K562 (cell line): ENCODE measurements at regions not wholly inside any gene's neighbourhood (a gene's known extent, or its start where the extent isn't known, plus 50 kb on each side); places are given as distances from the start of the nearest gene placed in this dataset.

Source experiments
- ATAC-seq: fragments of 200-7000 bp; cut with Tn5 transposase; 3 replicates; pipeline ENCODE4 v1.9.1; 2020; ENCODE audit warnings: moderate library complexity
- BruUV-seq: library from RNA; stranded (reverse); fragments of 400-500 nt; replicated peaks from 2 replicates; lab custom pipeline; 2021; lab: Mats Ljungman, UMichigan
- CTCF ChIA-PET: fragments of 300-600 bp; formaldehyde crosslinking; extraction: SDS; loops from one replicate; lab custom pipeline; 2021; ENCODE audit warnings: low intra/inter-chr PET ratio; lab: Yijun Ruan, JAX
- POLR2A ChIA-PET: fragments of 300-600, 350-650 bp; sonication (Branson Sonifier 250); formaldehyde crosslinking; extraction: SDS; loops from one replicate; lab custom pipeline; 2021; ENCODE audit warnings: antibody characterized with exemption, inconsistent platforms; lab: Yijun Ruan, JAX
- DNase-seq, 4 experiments: peaks; one replicate each; pipeline versions ENCODE4 v3.0.0 to v3.0.0-alpha.2; 2011 to 2018; ENCODE audit warnings: low spot score in 3 of 4, mixed read lengths in 3 of 4; ENCODE audit errors: extremely low read depth in 1 of 4
- FAIRE-seq: peaks from 2 replicates; lab custom pipeline; 2011; peaks lifted over from hg19 to GRCh38; lab: Jason Lieb, UNC
- H2AFZ ChIP-seq: 2 replicates; pipeline ENCODE4 v1.6.0; 2011; ENCODE audit warnings: low read depth, low read length, control low read depth, inconsistent platforms
- H3K27ac ChIP-seq: fragments of 200-600 bp; 3 replicates; pipeline ENCODE4 v1.8.0; 2011; ENCODE audit warnings: low read depth, mild to moderate bottlenecking, control low read depth, inconsistent platforms, low read length, moderate library complexity, mixed read lengths; ENCODE audit errors: extremely low read depth
- H3K27me3 ChIP-seq, 2 experiments: fragments of 300-600 bp in 1 of 2; 2 replicates in 1 of 2; 3 replicates in 1 of 2; pipeline versions ENCODE4 v1.6.0 to v1.8.0; 2011; ENCODE audit warnings: inconsistent platforms in 2 of 2, low read length in 2 of 2, mild to moderate bottlenecking in 1 of 2, mixed read lengths in 1 of 2, moderate library complexity in 1 of 2; ENCODE audit not compliant: control insufficient read depth in 2 of 2, insufficient read depth in 2 of 2
- H3K36me3 ChIP-seq: fragments of 300-600 bp; 3 replicates; pipeline ENCODE4 v1.8.0; 2011; ENCODE audit warnings: mild to moderate bottlenecking, low read length, inconsistent platforms; ENCODE audit not compliant: control insufficient read depth, insufficient read depth
- H3K4me1 ChIP-seq, 2 experiments: fragments of 200-600 bp in 1 of 2; replicated peaks in 1 of 2; 2 replicates in 1 of 2; 3 replicates in 1 of 2; pipeline versions ENCODE4 v1.5.1 to v1.8.0; 2011; ENCODE audit warnings: inconsistent platforms in 2 of 2, low read length in 2 of 2, mild to moderate bottlenecking in 1 of 2, mixed read lengths in 1 of 2, moderate library complexity in 1 of 2; ENCODE audit not compliant: control insufficient read depth in 2 of 2, insufficient read depth in 2 of 2
- H3K4me2 ChIP-seq: 2 replicates; pipeline ENCODE4 v1.6.1; 2011; ENCODE audit warnings: low read length, control low read depth, inconsistent platforms, mixed read lengths; ENCODE audit not compliant: insufficient read depth
- H3K4me3 ChIP-seq: fragments of 200-600 bp; sonication (generic), shearing (Covaris generic); 2 replicates; pipeline ENCODE4 v1.5.1; 2016; ENCODE audit warnings: control low read depth, inconsistent platforms
- H3K79me2 ChIP-seq: fragments of 200-600 bp; 3 replicates; pipeline ENCODE4 v1.8.0; 2011; ENCODE audit warnings: low read length, inconsistent platforms; ENCODE audit not compliant: control insufficient read depth, insufficient read depth
- H3K9ac ChIP-seq, 2 experiments: 2 replicates each; pipeline versions ENCODE4 v1.6.0 to v1.6.1; 2011; ENCODE audit warnings: low read depth in 2 of 2, low read length in 2 of 2, control low read depth in 1 of 2, inconsistent platforms in 1 of 2, mild to moderate bottlenecking in 1 of 2, mixed read lengths in 1 of 2; ENCODE audit not compliant: insufficient read depth in 1 of 2
- H3K9me1 ChIP-seq: one replicate; pipeline ENCODE4 v1.6.0; 2011; ENCODE audit warnings: inconsistent platforms, mild to moderate bottlenecking, low read length, moderate library complexity; ENCODE audit not compliant: control insufficient read depth, insufficient read depth
- H3K9me3 ChIP-seq: replicated peaks from 2 replicates; pipeline ENCODE4 v1.5.1; 2011; ENCODE audit warnings: low read depth, low read length, inconsistent platforms; ENCODE audit not compliant: control insufficient read depth, insufficient read depth
- H4K20me1 ChIP-seq: replicated peaks from 2 replicates; pipeline ENCODE4 v1.6.1; 2011; ENCODE audit warnings: low read length, inconsistent platforms, mixed read lengths; ENCODE audit not compliant: control insufficient read depth, insufficient read depth
- CREB3 ChIP-seq: fragments of 450-650 bp; conservative IDR thresholded peaks from 2 replicates; pipeline ENCODE4 v1.6.1; 2016; ENCODE audit warnings: missing genetic modification characterization, low read depth, mild to moderate bottlenecking, missing compliant biosample characterization, moderate library complexity
- NUFIP1 ChIP-seq: fragments of 450-650 bp; IDR thresholded peaks from 2 replicates; pipeline ENCODE4 v1.6.1; 2018; ENCODE audit not compliant: partially characterized antibody
- SREBF1 ChIP-seq: fragments of 150-350 bp; IDR thresholded peaks from 2 replicates; pipeline ENCODE4 v1.6.1; 2014; ENCODE audit warnings: antibody characterized with exemption, low read depth, low read length, borderline replicate concordance
- ZBTB9 ChIP-seq: fragments of 450-650 bp; formaldehyde crosslinking; IDR thresholded peaks from 2 replicates; pipeline ENCODE4 v1.4.0; 2020; ENCODE audit warnings: mild to moderate bottlenecking, moderate library complexity
- ZNF12 ChIP-seq: sonication (generic); formaldehyde crosslinking; IDR thresholded peaks from 2 replicates; pipeline ENCODE4 v1.4.0; 2020; ENCODE audit warnings: mild to moderate bottlenecking, missing genetic modification reagents
- ZNF140 ChIP-seq: fragments of 250-450 bp; sonication (Bioruptor Pico); IDR thresholded peaks from 2 replicates; pipeline ENCODE4 v1.8.0; 2021; ENCODE audit warnings: moderate library complexity, mild to moderate bottlenecking, inconsistent platforms
- ZNF518B ChIP-seq: fragments of 250-450 bp; sonication (Bioruptor Pico); IDR thresholded peaks from 2 replicates; pipeline ENCODE4 v1.5.0; 2021; ENCODE audit warnings: mild to moderate bottlenecking, moderate library complexity
- WGBS: fragments of 100-300 bp; shearing (Covaris generic); methylation state at CpG from one replicate; pipeline ENCODE4 v1.1.6; 2016; ENCODE audit warnings: low coverage, mixed read lengths; ENCODE audit not compliant: insufficient coverage; ENCODE audit errors: missing lambda C conversion rate; 5-methylcytosine and 5-hydroxymethylcytosine counted together
- in situ Hi-C: fragments of 300-500 bp; cut with MboI; formaldehyde crosslinking; loops from 4 replicates; pipeline ENCODE4 v1.15.0; 2018; ENCODE audit warnings: inconsistent platforms, mixed read lengths
- intact Hi-C: fragments of 100-400 bp; cut with micrococcal nuclease; formaldehyde crosslinking; loops from 2 replicates; pipeline ENCODE4 v1.14.2; 2022

GRCh38 chr3:34323517-34323916 lies 525.1 kb downstream of the PDCD6IP start:
- DNase-seq (no peak), ATAC-seq (no peak), FAIRE-seq (no peak)
- ChIA-PET CTCF (no interaction called here), POLR2A (no interaction called here)
- no peaks in the 10 kb centered on the region for H3K27me3 ChIP-seq
- H3K9ac ChIP-seq: no peak overlapping the region
- H2AFZ ChIP-seq: no peak overlapping the region
- WGBS: 0% methylated on average over 2 of the region's 2 CpGs
- intact Hi-C loops: no loop called here
- no peaks in the 10 kb centered on the region for H4K20me1 ChIP-seq
- no peaks in the 10 kb centered on the region for H3K36me3 ChIP-seq
- no peaks in the 10 kb centered on the region for H3K4me1 ChIP-seq
- H3K27ac ChIP-seq: no peak overlapping the region
- TF ChIP-seq CREB3 (tag) (no peak), ZBTB9 (no peak), ZNF140 (no peak)
- no peak overlapping the region for H3K4me2 ChIP-seq
- no peak overlapping the region for H3K4me3 ChIP-seq
- no TSS peak for BruUV-seq
- no peaks in the 10 kb centered on the region for H3K79me2 ChIP-seq
- H3K9me3 ChIP-seq: no peaks in the 10 kb centered on the region
- no peaks in the 10 kb centered on the region for H3K9me1 ChIP-seq
- in situ Hi-C loops: no loop called here

GRCh38 chr3:34346656-34347055 lies 548.2 kb downstream of the PDCD6IP start:
- H3K4me2 ChIP-seq: no peak overlapping the region
- POLR2A ChIA-PET: no interaction called here
- no peak overlapping the region for H3K9ac ChIP-seq
- H4K20me1 ChIP-seq: no peaks in the 10 kb centered on the region
- 0% methylated on average over 4 of the region's 4 CpGs for WGBS
- in situ Hi-C loops (no loop called here), intact Hi-C loops (no loop called here)
- TF ChIP-seq NUFIP1 (no peak), SREBF1 (no peak), ZNF12 (CRISPR knock-in tag) (no peak), ZNF518B (no peak)
- no peak for FAIRE-seq
- no peaks in the 10 kb centered on the region for H3K4me1 ChIP-seq
- no peaks in the 10 kb centered on the region for H3K27me3 ChIP-seq
- H3K9me1 ChIP-seq: no peaks in the 10 kb centered on the region
- ATAC-seq: no peak
- H2AFZ ChIP-seq: no peak overlapping the region
- BruUV-seq: no TSS peak
- no peaks in the 10 kb centered on the region for H3K36me3 ChIP-seq
- no peak overlapping the region for H3K27ac ChIP-seq
- H3K79me2 ChIP-seq: no peaks in the 10 kb centered on the region
- no peaks in the 10 kb centered on the region for H3K9me3 ChIP-seq
- no peak for DNase-seq
- H3K4me3 ChIP-seq: no peak overlapping the region
- CTCF ChIA-PET: no interaction called here
